IPS-NIHi7 (cell line): ENCODE measurements at regions not wholly inside any gene's neighbourhood (a gene's known extent, or its start where the extent isn't known, plus 50 kb on each side); places are given as distances from the start of the nearest gene placed in this dataset.
"Not testable (repeated sequence)": the region's sequence is repeated elsewhere in the genome, so short reads cannot be mapped to it uniquely, and the experiment has no call there.

Experiments used
- DNase-seq: peaks from one replicate; pipeline ENCODE4 v3.0.0; 2012; ENCODE audit warnings: mixed read lengths; ENCODE audit errors: extremely low spot score

DNA sequence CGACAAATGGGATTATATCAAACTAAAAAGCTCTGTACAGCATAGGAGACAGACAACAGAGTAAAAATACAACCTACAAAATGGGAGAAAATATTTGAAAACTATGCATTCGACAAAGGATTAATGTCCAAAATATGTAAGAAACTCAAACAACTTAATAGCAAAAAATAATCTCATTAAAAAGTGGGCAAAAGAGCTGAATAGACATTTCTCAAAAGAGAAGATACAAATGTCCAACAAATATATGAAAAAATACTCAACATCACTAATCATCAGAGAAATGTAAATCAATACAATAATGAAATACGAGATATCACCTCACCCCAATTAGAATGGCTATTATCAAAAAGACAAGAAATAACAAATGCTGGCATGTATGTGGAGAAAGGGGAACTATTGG lies 272.9 kb downstream of the KLHL13 start:
- DNase-seq: no peak

DNA sequence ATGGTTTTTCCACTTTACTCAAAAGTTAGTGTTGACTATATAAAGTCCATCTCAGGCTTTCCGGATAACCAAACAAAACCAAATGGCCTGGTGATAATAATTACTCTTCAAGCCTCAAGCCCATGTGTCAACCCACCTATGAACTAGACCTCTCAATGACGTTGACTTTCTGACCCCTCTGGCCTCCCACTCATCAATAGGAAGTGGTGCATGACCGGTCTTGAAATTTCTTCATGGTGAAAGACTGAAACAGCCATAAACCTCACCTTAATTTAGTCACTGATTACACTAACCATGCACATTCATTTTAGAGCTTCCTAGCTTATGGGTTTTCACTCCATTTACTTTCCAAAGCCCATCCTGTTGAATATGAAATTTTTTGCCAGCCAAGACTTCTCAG lies 276.0 kb downstream of the KLHL13 start:
- no peak for DNase-seq

DNA sequence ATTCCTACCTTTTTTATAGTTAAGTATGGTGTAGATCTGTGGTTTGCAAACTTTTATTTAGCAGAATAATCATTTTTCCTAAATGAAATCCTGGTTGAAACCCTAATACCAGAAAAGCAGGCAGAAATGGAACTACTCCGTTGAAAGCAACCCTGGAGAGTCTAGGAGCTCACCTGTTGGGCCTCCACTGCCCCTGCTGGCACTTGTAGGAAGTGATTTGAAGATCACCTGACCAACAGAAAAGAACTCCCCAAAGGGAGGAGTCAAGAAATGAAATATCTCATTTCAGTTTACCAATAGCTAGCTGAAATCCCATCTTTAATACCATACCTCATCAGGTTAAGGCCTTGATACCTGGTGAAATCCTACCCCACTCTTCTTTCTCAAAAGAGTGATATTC lies 277.1 kb downstream of the KLHL13 start:
- peak; percentile 36 for DNase-seq

DNA sequence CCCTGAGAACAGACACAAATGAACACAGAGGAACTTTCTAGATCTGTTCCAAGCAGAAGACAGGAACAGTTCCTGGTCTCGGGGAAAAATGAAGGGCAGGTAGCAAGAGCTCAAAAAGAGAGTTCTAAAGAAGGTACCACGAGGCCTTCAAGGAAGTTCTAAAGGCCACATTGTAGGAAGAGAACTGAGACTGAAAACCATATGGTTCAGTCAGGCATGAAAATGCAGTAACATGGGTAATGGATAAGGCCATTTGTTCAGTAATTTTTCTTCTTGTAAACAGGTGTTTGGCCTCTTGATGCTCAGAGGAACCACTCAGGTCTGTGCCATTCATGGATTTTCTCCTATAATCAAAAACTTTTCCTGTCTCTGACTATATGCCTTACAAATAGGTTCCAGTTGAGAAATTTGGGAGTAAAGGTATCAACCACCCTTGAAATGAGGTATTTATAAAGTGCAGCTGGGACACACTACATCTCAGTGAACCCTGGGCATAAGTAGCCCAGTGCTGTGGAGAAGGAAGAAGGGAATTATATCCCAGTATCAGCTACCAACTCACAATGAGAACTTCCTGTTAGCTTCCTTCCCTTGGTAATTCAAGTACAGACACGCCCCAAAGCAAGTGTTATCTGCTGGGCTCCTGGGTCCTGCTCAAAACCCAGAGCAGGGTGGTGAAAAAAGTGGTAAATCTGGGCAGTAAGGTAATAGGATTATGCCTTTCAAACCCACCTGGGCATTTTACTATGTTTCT lies 277.9 kb downstream of the KLHL13 start:
- no peak for DNase-seq

DNA sequence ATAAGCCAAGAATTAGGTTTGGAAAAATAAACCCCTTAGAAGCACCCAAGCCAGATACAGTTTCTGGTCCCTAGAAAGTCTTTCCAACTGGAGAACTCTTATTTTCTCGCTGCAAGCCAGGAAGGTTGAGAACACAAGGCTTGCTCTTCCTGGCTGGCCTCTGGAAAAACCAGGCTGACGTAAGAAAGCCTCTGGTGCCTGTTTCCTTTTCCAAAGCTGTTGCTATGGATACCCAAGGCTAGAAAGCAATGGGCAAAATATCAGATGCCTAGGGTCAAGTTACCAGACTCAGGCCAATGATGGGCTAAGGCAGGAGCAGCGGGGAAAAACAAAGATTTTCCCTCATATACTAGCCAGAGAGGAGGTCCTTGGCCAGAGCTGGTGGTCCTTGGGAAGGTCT lies 281.6 kb downstream of the KLHL13 start:
- no peak for DNase-seq

DNA sequence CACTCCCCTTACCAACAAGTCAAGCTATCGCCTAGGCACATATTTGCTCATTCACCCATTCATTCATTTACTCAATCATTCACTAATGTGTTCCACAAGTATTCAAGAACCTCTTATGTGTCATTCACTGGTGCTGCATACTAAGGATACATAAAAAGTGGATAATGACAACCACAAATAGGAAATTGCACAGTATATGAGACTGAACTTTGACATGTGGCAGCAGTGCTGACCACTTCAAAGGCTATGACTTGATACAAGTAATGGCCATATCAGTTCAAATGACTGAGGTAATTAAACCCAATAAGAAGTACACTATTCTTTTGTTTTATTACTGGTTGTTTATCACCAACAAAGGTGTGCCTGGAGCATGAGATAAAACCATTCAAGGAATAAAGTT lies 282.5 kb downstream of the KLHL13 start:
- no peak for DNase-seq

DNA sequence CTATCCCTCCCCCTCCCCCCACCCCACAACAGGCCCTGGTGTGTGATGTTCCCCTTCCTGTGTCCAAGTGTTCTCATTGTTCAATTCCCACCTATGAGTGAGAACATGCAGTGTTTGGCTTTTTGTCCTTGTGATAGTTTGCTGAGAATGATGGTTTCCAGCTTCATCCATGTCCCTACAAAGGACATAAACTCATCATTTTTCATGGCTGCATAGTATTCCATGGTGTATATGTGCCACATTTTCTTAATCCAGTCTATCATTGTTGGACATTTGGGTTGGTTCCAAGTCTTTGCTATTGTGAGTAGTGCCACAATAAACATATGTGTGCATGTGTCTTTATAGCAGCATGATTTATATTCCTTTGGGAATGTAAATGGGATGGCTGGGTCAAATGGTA lies 295.1 kb downstream of the KLHL13 start:
- not testable (repeated sequence) for DNase-seq

DNA sequence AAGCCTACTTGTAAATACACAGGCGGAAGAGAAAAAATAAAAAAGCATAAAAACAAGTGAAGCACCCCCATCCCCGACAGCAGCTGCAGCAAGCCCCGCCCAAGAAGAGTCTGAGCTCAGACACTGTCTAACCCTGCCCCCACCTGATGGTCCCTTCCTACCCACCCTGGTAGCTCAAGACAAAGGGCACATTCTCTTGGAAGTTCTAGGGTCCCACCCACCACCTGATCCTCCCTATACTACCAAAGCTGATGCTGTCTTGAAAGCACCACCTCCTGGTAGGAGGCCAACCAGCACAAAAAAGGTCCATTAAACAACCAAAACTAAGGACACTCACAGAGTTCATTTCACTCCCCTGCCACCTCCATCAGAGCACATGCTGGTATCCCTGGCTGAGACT lies 308.2 kb downstream of the KLHL13 start:
- no peak for DNase-seq

DNA sequence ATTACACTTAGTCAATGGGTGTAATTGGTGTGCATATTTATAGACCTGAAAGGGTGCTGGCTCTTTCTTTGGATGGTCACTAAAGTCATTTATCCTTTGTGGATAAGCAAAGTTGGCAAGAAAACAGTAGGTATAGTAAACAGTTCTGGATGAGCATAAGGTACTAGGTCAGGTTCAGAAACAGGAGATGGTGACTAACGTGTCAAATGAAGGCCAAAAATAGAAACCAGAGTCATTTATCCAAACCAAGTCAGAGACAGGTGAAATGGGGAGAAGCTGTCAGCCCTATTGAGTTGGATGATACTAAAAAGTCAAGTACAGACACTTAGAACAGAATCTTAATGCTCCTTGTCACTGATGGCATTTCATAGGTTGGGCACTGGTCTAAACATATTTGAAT lies 313.1 kb downstream of the KLHL13 start:
- no peak for DNase-seq

DNA sequence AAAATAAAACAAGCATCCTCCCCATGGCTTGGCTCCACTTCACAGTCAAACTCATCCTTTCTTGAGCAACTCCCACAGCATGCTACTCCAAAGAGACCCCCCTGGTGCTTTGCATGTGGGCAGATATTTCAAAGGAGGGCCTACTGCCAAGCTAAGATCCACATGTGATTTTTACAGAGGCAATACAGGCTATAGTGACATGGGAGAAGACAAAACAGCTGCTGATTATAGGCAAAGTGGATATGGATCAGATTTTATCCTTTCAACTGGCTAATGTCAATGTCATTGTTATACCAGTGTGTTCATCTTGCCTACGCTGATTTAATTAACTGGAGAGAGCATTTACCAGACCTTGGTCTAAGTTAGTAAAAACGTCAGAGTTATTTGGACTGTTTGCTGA lies 328.3 kb downstream of the KLHL13 start:
- DNase-seq: no peak

DNA sequence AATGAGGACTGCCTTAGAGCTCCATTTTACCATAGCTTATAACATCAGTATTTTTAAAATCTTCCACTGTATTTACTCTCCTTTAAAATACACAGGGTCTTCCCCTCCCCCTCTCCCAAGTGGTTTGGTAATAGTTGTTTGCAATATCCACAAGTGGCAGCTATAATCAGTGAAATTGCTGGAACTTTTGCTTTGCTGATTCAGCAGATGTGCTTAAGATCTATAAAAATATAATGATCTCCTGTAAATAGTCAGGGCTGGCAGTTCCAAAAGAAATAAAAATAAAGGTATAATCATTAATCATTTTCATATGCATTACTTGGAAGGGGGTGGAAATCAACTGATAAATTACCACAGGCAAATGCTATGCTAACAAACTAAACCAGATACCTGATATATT lies 345.2 kb downstream of the KLHL13 start:
- no peak for DNase-seq

DNA sequence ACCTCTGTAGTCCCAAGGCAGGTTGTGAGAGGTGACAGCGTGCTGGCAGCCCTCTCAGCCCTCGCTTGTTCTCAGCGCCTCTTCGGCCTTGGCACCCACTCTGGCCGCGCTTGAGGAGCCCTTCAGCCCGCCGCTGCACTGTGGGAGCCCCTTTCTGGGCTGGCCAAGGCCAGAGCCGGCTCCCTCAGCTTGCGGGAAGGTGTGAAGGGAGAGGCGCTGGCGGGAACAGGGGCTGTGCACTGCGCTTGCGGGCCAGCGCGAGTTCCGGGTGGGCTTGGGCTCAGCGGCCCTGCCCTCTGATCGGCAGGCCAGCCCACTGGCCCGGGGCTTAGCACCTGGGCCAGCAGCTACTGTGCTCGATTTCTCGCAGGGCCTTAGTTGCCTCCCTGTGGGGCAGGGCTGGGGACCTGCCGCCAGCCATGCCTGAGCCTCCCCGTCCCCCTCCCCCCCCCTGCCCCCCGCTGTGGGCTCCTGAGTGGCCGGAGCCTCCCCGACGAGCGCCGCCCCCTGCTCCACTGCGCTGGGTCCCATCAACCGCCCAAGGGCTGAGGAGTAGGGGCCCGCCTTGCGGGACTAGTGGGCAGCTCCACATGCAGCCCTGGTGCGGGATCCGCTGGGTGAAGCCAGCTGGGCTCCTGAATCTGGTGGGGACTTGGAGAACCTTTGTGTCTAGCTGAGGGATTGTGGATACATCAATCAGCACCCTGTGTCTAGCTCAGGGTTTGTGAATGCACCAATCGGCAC lies 347.6 kb downstream of the KLHL13 start:
- no peak for DNase-seq

DNA sequence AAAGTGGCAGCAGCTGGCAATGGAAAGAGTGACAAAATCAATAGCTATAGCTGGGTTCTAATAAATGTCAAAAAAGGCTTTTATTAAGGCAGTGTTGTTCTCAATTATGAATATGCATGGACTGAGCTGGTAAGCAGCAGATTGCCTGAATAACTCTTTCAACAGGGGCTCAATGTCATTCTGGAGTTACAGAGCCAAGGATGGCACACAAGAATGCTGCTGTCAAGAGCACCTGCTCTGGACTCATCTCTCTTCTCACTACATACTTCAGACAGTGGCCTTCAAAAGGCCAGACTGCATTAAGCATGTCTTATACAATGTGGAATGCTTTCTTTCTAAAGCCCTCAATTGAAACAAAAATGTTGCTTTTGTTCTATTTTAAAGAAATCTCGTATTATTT lies 351.4 kb downstream of the KLHL13 start:
- no peak for DNase-seq

DNA sequence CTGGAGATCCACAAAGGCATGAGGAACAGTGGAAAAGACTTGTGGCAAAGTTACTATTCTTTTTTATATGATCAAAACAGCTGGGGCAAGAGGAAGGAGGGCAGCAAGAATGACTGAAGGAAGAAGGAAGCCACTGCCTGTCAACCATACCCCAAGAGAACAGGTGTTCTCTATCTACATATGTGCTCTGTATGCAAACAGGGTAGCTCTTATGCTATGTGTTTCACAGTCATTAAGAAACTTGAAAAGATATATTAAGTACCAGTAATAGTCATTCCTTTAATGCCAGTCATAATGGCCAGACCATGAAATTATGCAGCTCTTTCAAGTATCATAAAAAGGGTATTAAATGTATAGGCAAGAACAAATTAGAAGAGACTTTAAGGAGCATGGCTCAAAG lies 363.9 kb downstream of the KLHL13 start:
- no peak for DNase-seq

DNA sequence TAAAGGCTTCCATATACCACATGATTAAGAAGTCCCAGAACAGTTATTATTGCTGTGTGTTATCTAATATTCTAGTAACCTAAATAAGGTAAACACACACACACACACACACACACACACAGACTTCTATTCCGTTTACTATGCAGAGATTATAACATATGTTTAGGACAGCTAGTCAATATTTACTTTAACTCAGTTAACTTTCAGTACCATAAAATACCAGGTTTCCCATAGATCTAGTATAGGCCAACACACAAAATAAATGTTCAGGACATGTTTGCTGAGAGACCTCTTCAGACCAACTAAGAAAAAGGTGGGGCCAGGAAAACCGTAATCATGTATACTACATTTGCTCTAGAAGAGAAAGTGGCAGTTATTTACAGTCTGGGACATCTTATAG lies 365.5 kb downstream of the KLHL13 start:
- DNase-seq: no peak

DNA sequence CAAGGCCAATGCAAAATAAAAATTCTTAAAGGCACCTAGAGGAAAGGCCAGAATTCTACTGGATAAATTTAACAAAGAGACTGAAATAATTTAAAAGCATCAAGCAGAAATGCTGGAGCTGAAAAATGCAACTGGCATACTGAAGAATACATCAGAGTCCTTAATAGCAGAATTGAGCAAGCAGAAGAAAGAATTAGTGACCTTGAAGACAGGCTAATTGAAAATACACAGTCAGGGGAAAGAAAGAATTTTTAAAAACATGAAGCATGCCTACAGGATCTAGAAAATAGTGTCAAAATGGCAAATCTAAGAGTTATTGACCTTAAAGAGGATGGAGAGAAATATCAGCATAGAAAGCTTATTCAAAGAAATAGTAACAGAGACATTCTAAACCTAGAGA lies 371.7 kb downstream of the KLHL13 start:
- DNase-seq: no peak

DNA sequence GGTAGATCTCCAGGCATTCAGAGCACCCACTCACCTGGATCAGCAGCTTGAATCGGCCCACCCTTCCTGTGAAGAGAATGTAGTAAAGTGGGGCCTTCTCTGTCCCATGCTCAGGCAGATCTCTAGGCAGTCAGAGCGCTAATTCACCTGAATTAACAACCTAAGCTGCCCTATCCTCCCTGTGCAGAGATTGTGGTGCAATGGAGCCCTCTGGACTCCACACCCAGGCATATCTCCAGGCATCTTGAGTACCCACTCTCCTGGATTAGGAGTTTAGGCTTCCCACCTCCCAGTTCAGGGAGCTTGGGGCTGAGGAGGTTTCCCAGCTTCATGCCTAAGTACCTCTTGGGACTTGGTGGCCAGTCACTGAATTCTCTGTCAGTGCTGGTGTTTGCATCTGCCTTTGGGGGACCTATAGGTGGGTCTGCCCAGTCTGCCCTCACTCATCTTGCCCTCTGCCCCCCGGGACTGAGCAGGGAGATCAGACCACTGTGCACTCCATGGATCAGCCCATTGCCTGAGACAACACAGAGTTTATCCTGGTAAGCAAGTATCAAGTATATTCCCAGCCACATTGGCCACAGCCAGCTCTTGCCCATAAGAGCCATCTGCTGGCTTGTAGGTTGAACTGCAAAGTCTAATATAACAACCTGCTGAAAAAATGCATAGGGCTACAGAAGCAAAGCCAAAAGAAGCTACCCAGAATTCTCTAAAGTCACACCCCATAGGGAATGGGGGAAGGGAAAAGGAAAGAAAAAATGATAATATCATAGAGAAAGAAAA lies 372.9 kb downstream of the KLHL13 start:
- peak; percentile 43 for DNase-seq

DNA sequence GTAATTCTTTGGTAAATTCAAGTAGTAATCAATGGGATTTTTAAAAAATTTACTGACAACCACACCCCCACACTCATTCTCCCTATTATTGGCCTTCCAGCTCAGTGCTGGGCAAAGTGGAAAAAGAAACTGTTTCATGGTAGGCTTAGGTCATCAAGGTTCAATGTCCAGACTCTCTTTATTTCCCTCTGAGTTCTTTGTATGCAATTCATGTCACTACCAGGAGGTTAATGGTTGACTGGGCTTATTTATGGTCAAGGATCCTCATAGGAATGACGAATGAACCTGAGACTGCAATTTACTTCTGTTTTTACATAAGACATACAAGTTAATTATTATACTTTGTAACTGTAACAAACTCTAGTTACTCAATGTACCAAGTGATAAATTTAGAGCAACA lies 403.2 kb downstream of the KLHL13 start:
- DNase-seq: no peak

DNA sequence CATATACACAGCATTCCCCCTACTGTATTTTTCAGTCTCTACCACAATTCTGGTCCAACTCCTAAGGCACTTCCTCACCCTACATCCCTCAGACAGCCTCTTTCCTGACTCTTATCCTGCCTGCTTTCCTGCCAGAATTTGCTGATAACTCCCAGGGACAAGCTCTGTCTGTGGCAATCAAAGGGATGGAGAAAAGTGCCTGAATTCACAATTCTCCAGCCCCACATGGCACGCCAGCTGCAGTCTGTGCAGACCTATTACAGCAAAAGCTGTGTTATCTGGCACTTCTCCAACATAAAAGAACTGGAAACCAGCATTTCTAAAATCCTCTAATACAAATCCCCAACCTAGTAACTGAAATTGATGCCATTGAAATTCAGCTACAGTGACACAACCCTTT lies 404.8 kb downstream of the KLHL13 start:
- DNase-seq: no peak

DNA sequence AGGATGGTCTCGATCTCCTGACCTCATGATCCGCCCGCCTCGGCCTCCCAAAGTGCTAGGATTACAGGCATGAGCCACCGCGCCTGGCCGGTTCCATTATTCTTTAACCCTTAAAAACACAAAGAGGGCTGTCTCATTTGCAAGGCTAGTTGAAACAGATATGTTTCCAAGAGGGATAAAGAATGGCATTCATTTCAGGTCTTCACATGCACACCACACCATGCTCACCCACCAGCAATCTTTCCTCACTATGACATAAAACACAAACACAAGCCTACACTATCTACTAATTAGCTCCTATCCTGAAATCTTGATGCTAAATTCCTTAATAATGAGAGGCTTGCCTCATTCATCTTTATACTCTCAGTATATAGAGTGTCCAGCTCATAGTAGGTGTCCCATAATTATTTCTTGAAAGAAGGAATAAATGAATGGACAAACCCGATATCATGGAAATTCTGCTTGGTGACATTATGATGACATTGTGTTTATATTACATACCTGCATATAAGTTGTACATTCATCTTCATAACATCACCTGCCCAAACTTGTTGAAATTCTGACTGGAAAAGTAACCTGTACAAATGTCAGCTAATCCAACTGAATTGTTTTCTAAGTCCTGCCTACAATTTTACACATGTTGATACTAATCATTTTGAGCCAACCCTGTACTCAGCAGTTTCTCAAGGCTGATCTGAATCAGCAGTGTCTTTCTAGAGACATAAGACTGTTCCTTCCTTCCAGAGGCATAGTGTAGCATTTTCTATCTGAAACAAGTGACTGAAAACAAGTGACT lies 408.5 kb downstream of the KLHL13 start:
- no peak for DNase-seq

DNA sequence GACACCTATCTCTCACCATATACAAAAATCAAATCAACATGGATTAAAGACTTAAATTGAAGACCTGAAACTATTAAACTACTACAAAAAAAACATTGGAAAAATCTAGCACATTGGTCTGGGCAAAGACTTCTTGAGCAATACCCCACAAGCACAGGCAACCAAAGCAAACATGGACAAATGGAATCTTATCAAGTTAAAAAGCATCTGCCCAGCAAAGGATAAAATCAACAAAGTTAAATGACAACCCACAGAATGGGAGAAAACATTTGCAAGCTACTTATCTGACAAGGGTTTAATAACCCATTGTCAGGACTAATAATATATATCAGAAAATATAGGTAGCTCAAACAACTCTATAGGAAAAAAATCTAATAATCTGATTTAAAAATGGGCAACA lies 415.6 kb downstream of the KLHL13 start:
- no peak for DNase-seq

DNA sequence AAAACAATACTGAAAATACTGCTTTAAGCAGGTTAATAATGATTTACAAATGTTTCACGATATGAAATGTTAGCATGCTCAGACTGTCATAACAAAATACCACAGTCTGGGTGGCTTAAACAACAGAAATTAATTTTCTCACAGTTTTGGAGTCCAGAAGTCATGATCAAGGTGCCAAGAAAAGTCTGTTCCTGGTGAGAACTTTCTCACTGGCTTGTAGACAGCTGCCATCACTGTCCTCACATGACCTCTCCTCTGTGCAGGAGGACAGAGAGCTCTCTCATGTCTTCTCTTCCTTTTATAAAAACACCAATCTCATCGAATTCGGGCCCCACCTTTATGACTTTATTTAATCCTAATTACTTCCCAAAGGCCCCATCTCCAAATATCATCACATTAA lies 426.7 kb downstream of the KLHL13 start:
- no peak for DNase-seq
